ENCODE measurements at regions not wholly inside any gene's neighbourhood (a gene's known extent, or its start where the extent isn't known, plus 50 kb on each side); places are given as distances from the start of the nearest gene placed in this dataset.

- Histone ChIP-seq H3K4me3 (replicated peaks in 1 of 3; ENCODE audit: insufficient read depth in 1 of 3, low read depth in 2 of 3, low read length in 3 of 3) (no peak overlapping the region), H3K4me2 (ENCODE audit: low read depth, low read length) (no peak overlapping the region), H3K9ac (ENCODE audit: insufficient read depth, low read depth, low read length) (no peak overlapping the region), H3K27ac (ENCODE audit: extremely low read length, insufficient read depth, low read length) (no peak overlapping the region), H2AFZ (ENCODE audit: low read length) (no peak overlapping the region), H3K27me3 (ENCODE audit: control insufficient read depth in 1 of 2, insufficient read depth in 2 of 2, low read length in 2 of 2) (no peaks in the 10 kb centered on the region), H3K9me3 (ENCODE audit: low read length) (no peaks in the 10 kb centered on the region), H3K79me2 (ENCODE audit: insufficient read depth, low read length) (no peaks in the 10 kb centered on the region), H3K4me1 (ENCODE audit: insufficient read depth, low read length) (no peaks in the 10 kb centered on the region), H4K20me1 (ENCODE audit: insufficient read depth, low read length) (no peaks in the 10 kb centered on the region), H3K36me3 (replicated peaks in 1 of 2; ENCODE audit: control insufficient read depth in 1 of 2, insufficient read depth in 2 of 2, low read length in 2 of 2) (no peaks in the 10 kb centered on the region)
- POLR2A ChIA-PET: no interaction called here
- in situ Hi-C loops (cut with HindIII; ENCODE audit: extremely low pct_ligation_motif_present, low pct_unique_long_range_greater_than_20kb): no loop called here
- ATAC-seq (no peak), FAIRE-seq (no peak), DNase-seq (ENCODE audit: low spot score) (no peak)
- intact Hi-C loops (cut with micrococcal nuclease; ENCODE audit: unreplicated experiment): no loop called here
- TF ChIP-seq, protein P1, sequence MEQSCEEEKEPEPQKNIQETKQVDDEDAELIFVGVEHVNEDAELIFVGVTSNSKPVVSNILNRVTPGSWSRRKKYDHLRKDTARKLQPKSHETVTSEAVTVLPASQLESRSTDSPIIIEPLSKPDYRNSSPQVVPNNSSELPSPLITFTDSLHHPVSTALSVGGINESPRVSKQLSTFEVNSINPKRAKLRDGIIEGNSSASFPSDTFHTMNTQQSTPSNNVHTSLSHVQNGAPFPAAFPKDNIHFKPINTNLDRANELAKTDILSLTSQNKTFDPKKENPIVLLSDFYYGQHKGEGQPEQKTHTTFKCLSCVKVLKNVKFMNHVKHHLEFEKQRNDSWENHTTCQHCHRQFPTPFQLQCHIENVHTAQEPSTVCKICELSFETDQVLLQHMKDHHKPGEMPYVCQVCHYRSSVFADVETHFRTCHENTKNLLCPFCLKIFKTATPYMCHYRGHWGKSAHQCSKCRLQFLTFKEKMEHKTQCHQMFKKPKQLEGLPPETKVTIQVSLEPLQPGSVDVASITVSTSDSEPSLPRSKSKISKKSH (CRISPR knock-in tag; IDR thresholded peaks at IDR 0.05; ENCODE audit: borderline replicate concordance): no peak
- peak; percentile 56 for TF ChIP-seq CREB1 (IDR thresholded peaks at IDR 0.05)
- TF ChIP-seq CREB1 (CRISPR knock-in tag; IDR thresholded peaks at IDR 0.05): no peak
- no peak for TF ChIP-seq ZZZ3 (CRISPR knock-in tag; IDR thresholded peaks at IDR 0.05; ENCODE audit: borderline replicate concordance)
- no peak for TF ChIP-seq E2F1 (CRISPR knock-in tag; IDR thresholded peaks at IDR 0.05)
- CTCF ChIA-PET (ENCODE audit: low intra/inter-chr PET ratio, low total read pairs): no interaction called here
- WGBS (ENCODE audit: low lambda C conversion rate): 0% methylated on average over 2 of the region's 2 CpGs
- BruUV-seq (replicated peaks): no TSS peak
Observed at GRCh38 chr5:21661184-21661583, 1192.0 kb downstream of the CDH12 start.

DNA sequence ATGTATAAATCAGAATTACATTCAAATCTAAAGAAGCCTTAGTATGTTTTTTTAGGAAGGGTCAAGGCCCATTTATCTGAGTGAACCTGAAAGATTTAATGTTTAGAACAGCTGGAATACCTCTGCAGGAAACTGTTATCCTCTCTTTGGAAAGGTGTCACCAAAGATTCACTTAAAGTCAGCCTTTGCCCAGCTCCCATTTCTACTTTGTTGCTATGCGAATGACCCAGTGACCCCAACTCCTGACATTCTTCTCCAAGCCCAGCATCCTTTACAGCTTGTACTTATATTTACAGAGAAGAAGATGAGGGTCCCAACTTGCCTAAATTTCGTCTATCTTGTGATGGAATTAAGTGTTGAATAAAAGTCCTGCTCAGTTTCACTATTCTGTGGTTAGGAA lies 1198.6 kb downstream of the CDH12 start:
- no peaks in the 10 kb centered on the region for H3K4me1 ChIP-seq (ENCODE audit: insufficient read depth, low read length)
- FAIRE-seq: no peak
- BruUV-seq (replicated peaks): no TSS peak
- ChIA-PET CTCF (ENCODE audit: low intra/inter-chr PET ratio, low total read pairs) (no interaction called here), POLR2A (no interaction called here)
- H3K36me3 ChIP-seq (replicated peaks in 1 of 2; ENCODE audit: control insufficient read depth in 1 of 2, insufficient read depth in 2 of 2, low read length in 2 of 2): no peaks in the 10 kb centered on the region
- no peak overlapping the region for H3K9ac ChIP-seq (ENCODE audit: insufficient read depth, low read depth, low read length)
- no peak for DNase-seq (ENCODE audit: low spot score)
- H4K20me1 ChIP-seq (ENCODE audit: insufficient read depth, low read length): no peaks in the 10 kb centered on the region
- in situ Hi-C loops (cut with HindIII; ENCODE audit: extremely low pct_ligation_motif_present, low pct_unique_long_range_greater_than_20kb) (no loop called here), intact Hi-C loops (cut with micrococcal nuclease; ENCODE audit: unreplicated experiment) (no loop called here)
- H2AFZ ChIP-seq (ENCODE audit: low read length): no peak overlapping the region
- no peaks in the 10 kb centered on the region for H3K79me2 ChIP-seq (ENCODE audit: insufficient read depth, low read length)
- H3K4me2 ChIP-seq (ENCODE audit: low read depth, low read length): no peak overlapping the region
- H3K4me3 ChIP-seq (replicated peaks in 1 of 3; ENCODE audit: insufficient read depth in 1 of 3, low read depth in 2 of 3, low read length in 3 of 3): no peak overlapping the region
- H3K27me3 ChIP-seq (ENCODE audit: control insufficient read depth in 1 of 2, insufficient read depth in 2 of 2, low read length in 2 of 2): no peaks in the 10 kb centered on the region
- no peak overlapping the region for H3K27ac ChIP-seq (ENCODE audit: extremely low read length, insufficient read depth, low read length)
- no peaks in the 10 kb centered on the region for H3K9me3 ChIP-seq (ENCODE audit: low read length)
- WGBS (ENCODE audit: low lambda C conversion rate): 0% methylated on average over 2 of the region's 2 CpGs
- ATAC-seq: no peak
- TF ChIP-seq ZNF720 (CRISPR knock-in tag; IDR thresholded peaks at IDR 0.05): no peak
- TF ChIP-seq ZFX (CRISPR knock-in tag; IDR thresholded peaks at IDR 0.05; ENCODE audit: low read depth): no peak
- TF ChIP-seq, protein P2, sequence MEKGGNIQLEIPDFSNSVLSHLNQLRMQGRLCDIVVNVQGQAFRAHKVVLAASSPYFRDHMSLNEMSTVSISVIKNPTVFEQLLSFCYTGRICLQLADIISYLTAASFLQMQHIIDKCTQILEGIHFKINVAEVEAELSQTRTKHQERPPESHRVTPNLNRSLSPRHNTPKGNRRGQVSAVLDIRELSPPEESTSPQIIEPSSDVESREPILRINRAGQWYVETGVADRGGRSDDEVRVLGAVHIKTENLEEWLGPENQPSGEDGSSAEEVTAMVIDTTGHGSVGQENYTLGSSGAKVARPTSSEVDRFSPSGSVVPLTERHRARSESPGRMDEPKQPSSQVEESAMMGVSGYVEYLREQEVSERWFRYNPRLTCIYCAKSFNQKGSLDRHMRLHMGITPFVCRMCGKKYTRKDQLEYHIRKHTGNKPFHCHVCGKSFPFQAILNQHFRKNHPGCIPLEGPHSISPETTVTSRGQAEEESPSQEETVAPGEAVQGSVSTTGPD (CRISPR knock-in tag; IDR thresholded peaks at IDR 0.05): no peak
- no peak for TF ChIP-seq KLF13 (CRISPR knock-in tag; IDR thresholded peaks at IDR 0.05)
- TF ChIP-seq POLR2G (IDR thresholded peaks at IDR 0.05; ENCODE audit: low read depth, low read length): no peak
- no peak for TF ChIP-seq JDP2 (CRISPR knock-in tag; IDR thresholded peaks at IDR 0.05; ENCODE audit: borderline replicate concordance)
- TF ChIP-seq, protein P3, sequence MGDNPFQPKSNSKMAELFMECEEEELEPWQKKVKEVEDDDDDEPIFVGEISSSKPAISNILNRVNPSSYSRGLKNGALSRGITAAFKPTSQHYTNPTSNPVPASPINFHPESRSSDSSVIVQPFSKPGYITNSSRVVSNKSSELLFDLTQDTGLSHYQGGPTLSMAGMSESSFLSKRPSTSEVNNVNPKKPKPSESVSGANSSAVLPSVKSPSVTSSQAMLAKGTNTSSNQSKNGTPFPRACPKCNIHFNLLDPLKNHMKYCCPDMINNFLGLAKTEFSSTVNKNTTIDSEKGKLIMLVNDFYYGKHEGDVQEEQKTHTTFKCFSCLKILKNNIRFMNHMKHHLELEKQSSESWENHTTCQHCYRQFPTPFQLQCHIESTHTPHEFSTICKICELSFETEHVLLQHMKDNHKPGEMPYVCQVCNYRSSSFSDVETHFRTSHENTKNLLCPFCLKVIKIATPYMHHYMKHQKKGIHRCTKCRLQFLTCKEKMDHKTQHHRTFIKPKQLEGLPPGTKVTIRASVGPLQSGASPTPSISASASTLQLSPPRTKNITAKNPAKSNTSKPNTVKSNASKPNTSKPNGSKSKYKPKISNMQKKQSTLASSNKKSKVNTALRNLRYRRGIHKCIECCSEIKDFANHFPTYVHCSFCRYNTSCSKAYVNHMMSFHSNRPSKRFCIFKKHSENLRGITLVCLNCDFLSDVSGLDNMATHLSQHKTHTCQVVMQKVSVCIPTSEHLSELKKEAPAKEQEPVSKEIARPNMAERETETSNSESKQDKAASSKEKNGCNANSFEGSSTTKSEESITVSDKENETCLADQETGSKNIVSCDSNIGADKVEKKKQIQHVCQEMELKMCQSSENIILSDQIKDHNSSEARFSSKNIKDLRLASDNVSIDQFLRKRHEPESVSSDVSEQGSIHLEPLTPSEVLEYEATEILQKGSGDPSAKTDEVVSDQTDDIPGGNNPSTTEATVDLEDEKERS (CRISPR knock-in tag; IDR thresholded peaks at IDR 0.05): no peak
- no peak for TF ChIP-seq MATR3 (CRISPR knock-in tag; IDR thresholded peaks at IDR 0.05)
